HUES48 (cell line): ENCODE measurements at regions not wholly inside any gene's neighbourhood (a gene's known extent, or its start where the extent isn't known, plus 50 kb on each side); places are given as distances from the start of the nearest gene placed in this dataset.
"Not testable (repeated sequence)": the region's sequence is repeated elsewhere in the genome, so short reads cannot be mapped to it uniquely, and the experiment has no call there.

Experiments
- H3K27ac ChIP-seq: one replicate; pipeline ENCODE4 v1.7.0; 2013; ENCODE audit warnings: low read depth, low read length, inconsistent platforms
- H3K27me3 ChIP-seq: 2 replicates; pipeline ENCODE4 v1.6.1; 2013; ENCODE audit warnings: mild to moderate bottlenecking, low read length; ENCODE audit not compliant: control insufficient read depth, insufficient read depth
- H3K36me3 ChIP-seq: 2 replicates; pipeline ENCODE4 v1.6.1; 2013; ENCODE audit warnings: low read length; ENCODE audit not compliant: control insufficient read depth, insufficient read depth
- H3K4me1 ChIP-seq: 2 replicates; pipeline ENCODE4 v1.6.1; 2013; ENCODE audit warnings: mild to moderate bottlenecking, low read length; ENCODE audit not compliant: control insufficient read depth, insufficient read depth
- H3K4me3 ChIP-seq: 2 replicates; pipeline ENCODE4 v1.5.1; 2013; ENCODE audit warnings: mild to moderate bottlenecking, low read depth, low read length
- H3K9ac ChIP-seq: 2 replicates; pipeline ENCODE4 v1.6.1; 2013; ENCODE audit warnings: mild to moderate bottlenecking, low read depth, low read length, moderate library complexity
- H3K9me3 ChIP-seq: 2 replicates; pipeline ENCODE4 v1.6.1; 2013; ENCODE audit warnings: low read length; ENCODE audit not compliant: control insufficient read depth, insufficient read depth

- no peaks in the 10 kb centered on the region for H3K4me1 ChIP-seq
- no peaks in the 10 kb centered on the region for H3K36me3 ChIP-seq
Measured at GRCh38 chr1:163477276-163477830, 155.6 kb downstream of the NUF2 start.

GRCh38 chr1:163498391-163499330, 176.9 kb downstream of the NUF2 start:
- H3K4me3 ChIP-seq, H3K27ac ChIP-seq, H3K36me3 ChIP-seq, H3K27me3 ChIP-seq, H3K9ac ChIP-seq, H3K4me1 ChIP-seq: not testable (repeated sequence)
- H3K9me3 ChIP-seq: peaks cover 26% of the 10 kb centered on the region

More at GRCh38 chr1:163477276-163477830, 155.6 kb downstream of the NUF2 start:
- Histone ChIP-seq H3K9ac (no peak overlapping the region), H3K27ac (no peak overlapping the region), H3K4me3 (no peak overlapping the region), H3K27me3 (no peaks in the 10 kb centered on the region), H3K9me3 (peaks cover 8% of the 10 kb centered on the region; the same call in 1 of the 2 replicates)

- H3K27ac ChIP-seq: no peak overlapping the region
Measured at GRCh38 chr1:163504331-163504978, 182.7 kb downstream of the NUF2 start.

GRCh38 chr1:163509114-163509513, 187.4 kb downstream of the NUF2 start:
- H3K36me3 ChIP-seq: no peaks in the 10 kb centered on the region
- H3K4me3 ChIP-seq: no peak overlapping the region
- no peak overlapping the region for H3K27ac ChIP-seq
- no peak overlapping the region for H3K9ac ChIP-seq
- H3K4me1 ChIP-seq: no peaks in the 10 kb centered on the region
- peaks cover 1% of the 10 kb centered on the region; the same call in 1 of the 2 replicates for H3K9me3 ChIP-seq
- H3K27me3 ChIP-seq: no peaks in the 10 kb centered on the region

More at GRCh38 chr1:163504331-163504978, 182.7 kb downstream of the NUF2 start:
- H3K9ac ChIP-seq: no peak overlapping the region
- H3K36me3 ChIP-seq: no peaks in the 10 kb centered on the region
- no peaks in the 10 kb centered on the region for H3K27me3 ChIP-seq
- peaks cover 5% of the 10 kb centered on the region; the same call in 1 of the 2 replicates for H3K4me1 ChIP-seq
- H3K4me3 ChIP-seq: no peak overlapping the region
- H3K9me3 ChIP-seq: peaks cover 21% of the 10 kb centered on the region

GRCh38 chr1:163512349-163512989, 190.7 kb downstream of the NUF2 start:
- H3K4me1 ChIP-seq: no peaks in the 10 kb centered on the region
- no peaks in the 10 kb centered on the region for H3K9me3 ChIP-seq
- no peaks in the 10 kb centered on the region for H3K36me3 ChIP-seq
- H3K9ac ChIP-seq: no peak overlapping the region
- no peak overlapping the region for H3K4me3 ChIP-seq
- no peak overlapping the region for H3K27ac ChIP-seq
- no peaks in the 10 kb centered on the region for H3K27me3 ChIP-seq

GRCh38 chr1:163523375-163524029, 201.7 kb downstream of the NUF2 start:
- Histone ChIP-seq H3K27me3 (no peaks in the 10 kb centered on the region), H3K36me3 (no peaks in the 10 kb centered on the region), H3K9me3 (no peaks in the 10 kb centered on the region), H3K4me3 (no peak overlapping the region), H3K27ac (no peak overlapping the region), H3K4me1 (peaks cover 9% of the 10 kb centered on the region; the same call in 1 of the 2 replicates), H3K9ac (no peak overlapping the region)

GRCh38 chr1:163528710-163529348, 207.1 kb downstream of the NUF2 start:
- Histone ChIP-seq H3K27ac (no peak overlapping the region), H3K27me3 (no peaks in the 10 kb centered on the region), H3K4me1 (no peaks in the 10 kb centered on the region), H3K9me3 (no peaks in the 10 kb centered on the region), H3K36me3 (no peaks in the 10 kb centered on the region), H3K9ac (no peak overlapping the region), H3K4me3 (no peak overlapping the region)

GRCh38 chr1:163531345-163531744, 209.6 kb downstream of the NUF2 start:
- Histone ChIP-seq H3K27ac (no peak overlapping the region), H3K27me3 (no peaks in the 10 kb centered on the region), H3K4me1 (no peaks in the 10 kb centered on the region), H3K4me3 (no peak overlapping the region), H3K9me3 (no peaks in the 10 kb centered on the region), H3K36me3 (no peaks in the 10 kb centered on the region), H3K9ac (no peak overlapping the region)

- Histone ChIP-seq H3K27me3 (no peaks in the 10 kb centered on the region), H3K9me3 (no peaks in the 10 kb centered on the region), H3K4me1 (peaks cover 11% of the 10 kb centered on the region), H3K4me3 (no peak overlapping the region), H3K27ac (no peak overlapping the region), H3K9ac (no peak overlapping the region), H3K36me3 (no peaks in the 10 kb centered on the region)
Measured at GRCh38 chr1:163535401-163535800, 213.6 kb downstream of the NUF2 start.

GRCh38 chr1:163535807-163536206, 214.1 kb downstream of the NUF2 start:
- Histone ChIP-seq H3K27me3 (no peaks in the 10 kb centered on the region), H3K9me3 (no peaks in the 10 kb centered on the region), H3K36me3 (no peaks in the 10 kb centered on the region), H3K4me1 (peaks cover 14% of the 10 kb centered on the region), H3K4me3 (no peak overlapping the region), H3K27ac (no peak overlapping the region), H3K9ac (no peak overlapping the region)
